Breast epithelium (tissue), 3 donors: ENCODE measurements at regions not wholly inside any gene's neighbourhood (a gene's known extent, or its start where the extent isn't known, plus 50 kb on each side); places are given as distances from the start of the nearest gene placed in this dataset.

ENCODE experiments used
- CTCF ChIP-seq, 3 donors: fragments of 450-650 bp; IDR thresholded peaks; one replicate each; pipeline ENCODE4 v1.5.1; 2016 to 2017; ENCODE audit warnings: antibody characterized with exemption in 3 of 3, mild to moderate bottlenecking in 3 of 3, moderate library complexity in 3 of 3
- POLR2A ChIP-seq: fragments of 450-650 bp; IDR thresholded peaks from one replicate; pipeline ENCODE4 v1.6.1; 2016; ENCODE audit warnings: antibody characterized with exemption, mild to moderate bottlenecking, moderate library complexity
- POLR2AphosphoS5 ChIP-seq, 3 donors: sonication (generic); formaldehyde crosslinking; IDR thresholded peaks; one replicate each; pipeline ENCODE4 v1.6.1; 2017; ENCODE audit warnings: antibody characterized with exemption in 3 of 3

- TF ChIP-seq CTCF (IDR thresholded peaks at IDR 0.05), result no peak
- no peak for TF ChIP-seq POLR2AphosphoS5 (IDR thresholded peaks at IDR 0.05)
- no peak for TF ChIP-seq POLR2A
Observed at GRCh38 chr20:52676283-52676995, 295.7 kb upstream of the TSHZ2 start.
